ENCODE measurements at regions not wholly inside any gene's neighbourhood (a gene's known extent, or its start where the extent isn't known, plus 50 kb on each side); places are given as distances from the start of the nearest gene placed in this dataset.
A peak's percentile ranks its signal among the peaks of the same experiment; 100 is the strongest.
"Not testable (repeated sequence)": the region's sequence is repeated elsewhere in the genome, so short reads cannot be mapped to it uniquely, and the experiment has no call there.

DNA sequence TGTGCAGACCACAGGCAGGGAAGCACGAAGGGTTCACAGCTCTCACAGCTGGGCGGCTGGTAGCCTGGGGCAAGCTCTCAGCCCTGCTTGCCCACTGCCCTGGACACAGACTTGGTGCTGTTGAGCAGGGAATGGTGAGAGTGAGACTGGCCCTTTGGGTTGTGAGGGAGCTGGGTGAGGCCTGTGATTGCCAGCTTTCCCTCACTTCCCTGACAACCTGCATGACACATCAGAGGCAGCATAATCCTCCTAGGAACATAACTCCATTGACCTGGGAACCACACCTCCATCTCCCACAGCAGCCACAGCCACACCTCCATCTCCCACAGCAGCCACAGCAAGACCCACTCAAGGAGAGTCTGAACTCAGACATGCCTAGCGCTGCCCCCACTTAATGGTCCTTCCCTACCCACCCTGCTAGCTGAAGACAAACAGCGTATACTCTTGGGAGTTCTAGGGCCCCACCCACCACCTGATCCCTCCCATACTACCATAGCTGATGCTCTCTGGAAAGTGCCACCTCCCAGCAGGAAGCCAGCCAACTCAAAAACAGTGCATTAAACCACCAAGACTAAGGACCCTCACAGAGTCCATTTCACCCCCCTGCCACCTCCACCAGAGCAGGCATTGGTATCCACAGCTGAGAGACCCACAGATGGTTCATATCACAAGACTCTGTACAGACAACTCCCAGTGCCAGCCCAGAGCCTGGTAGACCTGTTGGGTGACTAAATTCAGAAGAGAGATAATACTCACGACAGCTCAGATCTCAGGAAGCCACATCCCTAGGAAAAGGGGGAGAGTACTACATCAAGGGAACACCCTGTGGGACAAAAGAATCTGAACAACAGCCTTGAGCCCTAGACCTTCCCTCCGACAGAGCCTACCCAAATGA is 60.2 kb upstream of the PRSS3 start:
- peak overlapping the region; percentile 6 to 78 (median 55) for H3K27ac ChIP-seq
- H3K36me3 ChIP-seq; intact Hi-C loops (cut with DNase I; ENCODE audit: low total_unique reads); in situ Hi-C loops (cut with MboI; ENCODE audit: low pct_ligation_motif_present in 1 of 4, low pct_unique_long_range_greater_than_20kb in 1 of 4, low sequenced_read_pairs in 3 of 4); H3K27me3 ChIP-seq; H3K9me3 ChIP-seq; H3K4me3 ChIP-seq: not testable (repeated sequence)
- peak; percentile 37 for DNase-seq
- TF ChIP-seq POLR2AphosphoS5 (IDR thresholded peaks at IDR 0.05) (peak in 1 of 3 donors; percentile 28), POLR2A (IDR thresholded peaks at IDR 0.05) (peak; percentile 38)
- H3K4me1 ChIP-seq: peaks cover 0 to 10% (median 2%) of the 10 kb centered on the region in 4 donors
- 75 to 83% methylated on average over 1 to 6 of the region's 6 CpGs for WGBS, 2 donors (ENCODE audit: low coverage in 1 of 2)

DNA sequence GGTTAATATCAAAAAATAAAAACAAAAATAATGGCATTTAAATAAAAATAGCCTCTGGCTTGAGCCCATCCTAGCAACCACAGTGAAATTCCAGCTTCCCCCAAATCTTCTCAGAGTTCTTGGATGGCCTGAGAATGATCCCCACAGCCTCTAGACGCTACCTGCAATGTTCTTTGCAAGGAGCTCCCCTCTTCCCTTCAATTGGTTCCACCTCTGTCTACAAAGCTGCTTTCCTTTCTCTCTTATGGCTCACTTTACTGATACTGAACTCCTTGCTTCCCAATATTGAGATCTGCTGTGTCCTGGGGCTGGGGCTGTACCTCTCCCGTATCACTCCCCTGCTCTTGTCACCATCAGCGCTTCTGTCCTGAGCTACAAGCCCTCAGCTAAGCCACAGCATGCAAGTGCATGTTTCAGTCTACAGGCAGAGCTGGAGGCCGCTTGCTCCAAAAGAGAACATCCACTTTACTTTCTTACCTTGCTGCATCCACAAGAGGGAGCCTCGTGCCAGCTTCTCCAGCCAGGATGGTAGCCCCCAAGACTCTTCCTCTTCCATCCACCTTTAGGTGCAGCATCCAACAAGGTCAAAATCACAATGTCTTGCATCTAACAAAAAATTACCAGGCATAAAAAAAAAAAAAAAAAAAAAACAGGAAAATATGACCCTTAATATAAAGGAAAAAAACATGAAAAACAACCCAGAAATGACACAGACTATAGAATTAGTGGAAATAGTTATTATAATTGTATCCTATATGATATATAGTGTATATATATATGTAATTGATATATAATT is 57.4 kb upstream of the PRSS3 start:
- Histone ChIP-seq H3K36me3 (no peaks in the 10 kb centered on the region), H3K4me1 (peaks cover 0 to 16% (median 2%) of the 10 kb centered on the region in 4 donors), H3K4me3 (no peak overlapping the region), H3K27ac (no peak overlapping the region), H3K9me3 (no peaks in the 10 kb centered on the region), H3K27me3 (no peaks in the 10 kb centered on the region)
- intact Hi-C loops (cut with DNase I; ENCODE audit: low total_unique reads): no loop called here
- DNase-seq: peak; percentile 59
- TF ChIP-seq POLR2A (IDR thresholded peaks at IDR 0.05) (no peak), CTCF (IDR thresholded peaks at IDR 0.05) (peak; percentile 31 to 73 (median 56))
- WGBS, 2 donors (ENCODE audit: low coverage in 1 of 2): 0 to 19% methylated on average over 2 to 5 of the region's 5 CpGs
- in situ Hi-C loops (cut with MboI; ENCODE audit: low pct_ligation_motif_present in 1 of 4, low pct_unique_long_range_greater_than_20kb in 1 of 4, low sequenced_read_pairs in 3 of 4): no loop called here

DNA sequence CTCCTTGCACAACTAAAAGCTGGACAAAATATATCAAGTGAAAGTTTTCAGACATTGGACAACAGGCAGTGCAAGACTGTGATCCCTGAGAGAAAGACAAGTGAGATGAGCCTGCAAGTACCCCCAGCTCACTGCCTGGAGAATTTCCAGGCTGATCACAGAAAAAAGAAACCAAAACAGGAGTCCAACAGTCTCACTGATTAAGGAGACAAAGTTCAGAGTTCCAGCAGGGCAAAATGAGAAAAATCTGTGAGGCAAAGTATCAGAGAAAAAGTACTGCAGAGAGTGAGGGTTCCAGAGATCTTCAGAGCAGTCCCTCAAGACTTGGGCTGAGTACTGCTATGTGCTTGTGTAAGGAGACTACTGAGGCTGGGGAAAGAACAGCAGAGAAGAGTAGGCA is 56.0 kb upstream of the PRSS3 start:
- no peak for DNase-seq
- intact Hi-C loops (cut with DNase I; ENCODE audit: low total_unique reads) (no loop called here), in situ Hi-C loops (cut with MboI; ENCODE audit: low pct_ligation_motif_present in 1 of 4, low pct_unique_long_range_greater_than_20kb in 1 of 4, low sequenced_read_pairs in 3 of 4) (no loop called here)
- Histone ChIP-seq H3K9me3 (no peaks in the 10 kb centered on the region), H3K27ac (peak overlapping the region in 2 of 4 donors; percentile 24 to 26), H3K4me3 (no peak overlapping the region), H3K36me3 (no peaks in the 10 kb centered on the region), H3K27me3 (no peaks in the 10 kb centered on the region), H3K4me1 (peaks cover 0 to 15% (median 2%) of the 10 kb centered on the region in 4 donors)
- TF ChIP-seq EP300 (IDR thresholded peaks at IDR 0.05; ENCODE audit: low read depth): no peak
- TF ChIP-seq POLR2AphosphoS5 (IDR thresholded peaks at IDR 0.05): no peak
- no peak for TF ChIP-seq POLR2A (IDR thresholded peaks at IDR 0.05)
- no peak for TF ChIP-seq CTCF (IDR thresholded peaks at IDR 0.05)

- no peaks in the 10 kb centered on the region for H3K9me3 ChIP-seq
- no peaks in the 10 kb centered on the region for H3K27me3 ChIP-seq
- peaks cover 0 to 12% (median 2%) of the 10 kb centered on the region in 4 donors for H3K4me1 ChIP-seq
- peak overlapping the region in 2 of 4 donors; percentile 24 to 26 for H3K27ac ChIP-seq
- intact Hi-C loops (cut with DNase I; ENCODE audit: low total_unique reads): no loop called here
- TF ChIP-seq POLR2AphosphoS5 (IDR thresholded peaks at IDR 0.05) (no peak), CTCF (IDR thresholded peaks at IDR 0.05) (no peak), EP300 (IDR thresholded peaks at IDR 0.05; ENCODE audit: low read depth) (no peak), POLR2A (IDR thresholded peaks at IDR 0.05) (no peak)
- 86 to 89% methylated on average over 1 of the region's 1 CpG for WGBS, 2 donors (ENCODE audit: low coverage in 1 of 2)
- no peak for DNase-seq
- no peak overlapping the region for H3K4me3 ChIP-seq
- in situ Hi-C loops (cut with MboI; ENCODE audit: low pct_ligation_motif_present in 1 of 4, low pct_unique_long_range_greater_than_20kb in 1 of 4, low sequenced_read_pairs in 3 of 4): no loop called here
- no peaks in the 10 kb centered on the region for H3K36me3 ChIP-seq
Observed at GRCh38 chr9:33740075-33740474, 55.3 kb upstream of the PRSS3 start.

DNA sequence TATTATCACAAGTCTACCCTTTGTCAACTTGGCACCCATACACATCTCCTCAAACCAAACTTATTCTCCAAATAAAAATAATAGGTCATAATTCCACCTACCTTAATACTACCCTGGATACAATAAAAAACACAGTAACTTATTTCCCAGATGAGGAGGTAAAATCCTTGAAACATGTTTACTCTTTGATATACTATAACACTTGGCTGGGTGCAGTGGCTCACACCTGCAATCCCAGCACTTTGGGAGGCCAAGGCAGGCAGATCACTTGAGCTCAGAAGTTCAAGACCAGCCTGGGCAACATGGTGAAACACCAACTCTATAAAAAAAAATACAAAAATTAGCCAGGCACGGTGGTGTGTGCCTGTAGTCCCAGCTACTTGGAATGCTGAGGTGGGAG is 54.4 kb upstream of the PRSS3 start:
- H3K9me3 ChIP-seq; H3K36me3 ChIP-seq; H3K4me1 ChIP-seq; in situ Hi-C loops (cut with MboI; ENCODE audit: low pct_ligation_motif_present in 1 of 4, low pct_unique_long_range_greater_than_20kb in 1 of 4, low sequenced_read_pairs in 3 of 4); H3K27me3 ChIP-seq; intact Hi-C loops (cut with DNase I; ENCODE audit: low total_unique reads); DNase-seq; H3K4me3 ChIP-seq: not testable (repeated sequence)
- WGBS, 2 donors (ENCODE audit: low coverage in 1 of 2): 57 to 67% methylated on average over 1 of the region's 1 CpG
- peak overlapping the region in 2 of 4 donors; percentile 29 to 42 for H3K27ac ChIP-seq

Measured in transverse colon (tissue), 4 donors.